H1 (cell line): ENCODE measurements at regions not wholly inside any gene's neighbourhood (a gene's known extent, or its start where the extent isn't known, plus 50 kb on each side); places are given as distances from the start of the nearest gene placed in this dataset.

Experiments used
- CTCF ChIA-PET: fragments of 300-600 bp; sonication (Branson Sonifier 250); formaldehyde crosslinking; loops from one replicate; lab custom pipeline; 2021; ENCODE audit not compliant: partially characterized antibody; lab: Charles Lee
- POLR2A ChIA-PET: fragments of 300-600 bp; sonication (Branson Sonifier 250); formaldehyde crosslinking; loops from one replicate; lab custom pipeline; 2021; ENCODE audit warnings: inconsistent platforms; ENCODE audit not compliant: partially characterized antibody; lab: Charles Lee
- DNase-seq, 2 experiments: peaks; one replicate each; pipeline versions ENCODE4 v3.0.0 to v3.0.0-alpha.2; 2010 to 2022; ENCODE audit warnings: low spot score in 2 of 2, low read depth in 1 of 2, mixed read lengths in 1 of 2
- FAIRE-seq: peaks from 2 replicates; lab custom pipeline; 2011; peaks lifted over from hg19 to GRCh38; lab: Jason Lieb, UNC
- H2AFZ ChIP-seq: 2 replicates; pipeline ENCODE4 v1.8.1; 2012; ENCODE audit warnings: low read length, inconsistent platforms
- H2AK5ac ChIP-seq: 2 replicates; pipeline ENCODE4 v1.6.1; 2013; ENCODE audit warnings: low read depth, low read length
- H2BK120ac ChIP-seq: replicated peaks from 2 replicates; pipeline ENCODE3; 2013; ENCODE audit warnings: low read depth, low read length, inconsistent platforms
- H2BK12ac ChIP-seq: 2 replicates; pipeline ENCODE4 v1.6.1; 2013; ENCODE audit warnings: low read depth, low read length
- H2BK15ac ChIP-seq: 2 replicates; pipeline ENCODE4 v1.6.1; 2013; ENCODE audit warnings: low read length
- H2BK20ac ChIP-seq: 2 replicates; pipeline ENCODE4 v1.6.1; 2013; ENCODE audit warnings: low read length
- H2BK5ac ChIP-seq: 2 replicates; pipeline ENCODE4 v1.6.1; 2013; ENCODE audit warnings: low read depth, low read length
- H3K14ac ChIP-seq: 2 replicates; pipeline ENCODE4 v1.6.1; 2013; ENCODE audit warnings: inconsistent platforms; ENCODE audit not compliant: insufficient read length
- H3K18ac ChIP-seq: 2 replicates; pipeline ENCODE4 v1.6.1; 2013; ENCODE audit warnings: low read length; ENCODE audit errors: extremely low read depth
- H3K23ac ChIP-seq: 2 replicates; pipeline ENCODE4 v1.6.1; 2013; ENCODE audit warnings: inconsistent platforms; ENCODE audit not compliant: insufficient read length
- H3K23me2 ChIP-seq: 2 replicates; pipeline ENCODE4 v1.6.1; 2013; ENCODE audit warnings: low read depth, low read length
- H3K27ac ChIP-seq: 2 replicates; pipeline ENCODE4 v1.6.1; 2011; ENCODE audit warnings: low read depth, low read length, inconsistent platforms
- H3K27me3 ChIP-seq, 4 experiments: replicated peaks in 1 of 4; 1 replicate in 1 of 4; 2 replicates in 3 of 4; pipeline versions ENCODE4 v1.6.1 to v1.8.1; 2011 to 2013; ENCODE audit warnings: low read length in 3 of 4, mild to moderate bottlenecking in 3 of 4, inconsistent platforms in 2 of 4, mixed read lengths in 2 of 4, moderate library complexity in 1 of 4; ENCODE audit not compliant: control insufficient read depth in 3 of 4, insufficient read depth in 3 of 4; ENCODE audit errors: extremely low read depth in 1 of 4
- H3K36me3 ChIP-seq, 4 experiments: 2 replicates each; pipeline versions ENCODE4 v1.6.1 to v1.8.1; 2011 to 2013; ENCODE audit warnings: mild to moderate bottlenecking in 4 of 4, low read length in 3 of 4, moderate library complexity in 2 of 4, control low read depth in 1 of 4, inconsistent platforms in 1 of 4; ENCODE audit not compliant: insufficient read depth in 4 of 4, control insufficient read depth in 2 of 4
- H3K4ac ChIP-seq: replicated peaks from 2 replicates; pipeline ENCODE3; 2013; ENCODE audit warnings: low read length, low read depth, mixed read lengths, inconsistent platforms; ENCODE audit not compliant: insufficient read length
- H3K4me1 ChIP-seq, 4 experiments: replicated peaks in 1 of 4; 1 replicate in 1 of 4; 2 replicates in 3 of 4; pipeline versions ENCODE4 v1.6.1 to v1.8.1; 2011 to 2013; ENCODE audit warnings: low read length in 3 of 4, inconsistent platforms in 2 of 4, mixed read lengths in 1 of 4; ENCODE audit not compliant: insufficient read depth in 4 of 4, control insufficient read depth in 3 of 4
- H3K4me2 ChIP-seq, 2 experiments: 2 replicates each; pipeline versions ENCODE4 v1.6.1 to v1.8.1; 2011 to 2013; ENCODE audit warnings: low read depth in 2 of 2, low read length in 2 of 2, control low read depth in 1 of 2, inconsistent platforms in 1 of 2, mild to moderate bottlenecking in 1 of 2; ENCODE audit not compliant: insufficient read depth in 1 of 2
- H3K4me3 ChIP-seq, 4 experiments: fragments of 200-600, 300-600 bp in 1 of 4; sonication (generic), shearing (Covaris generic), sonication (Bioruptor Twin) in 1 of 4; 2 replicates each; pipeline versions ENCODE4 v1.5.1 to v1.8.1; 2011 to 2016; ENCODE audit warnings: low read length in 4 of 4, low read depth in 3 of 4, control low read depth in 2 of 4, inconsistent platforms in 2 of 4, mild to moderate bottlenecking in 2 of 4, mixed read lengths in 1 of 4, moderate library complexity in 1 of 4; ENCODE audit not compliant: insufficient read depth in 2 of 4; ENCODE audit errors: extremely low read depth in 1 of 4
- H3K56ac ChIP-seq: replicated peaks from 2 replicates; pipeline ENCODE3; 2013; ENCODE audit warnings: low read depth, mild to moderate bottlenecking, mixed read lengths, low read length, inconsistent platforms; ENCODE audit not compliant: insufficient read length
- H3K79me1 ChIP-seq: 2 replicates; pipeline ENCODE4 v1.6.1; 2013; ENCODE audit warnings: low read depth, low read length, control low read depth
- H3K79me2 ChIP-seq, 2 experiments: 2 replicates each; pipeline versions ENCODE4 v1.6.1 to v1.8.1; 2012 to 2013; ENCODE audit warnings: low read length in 2 of 2, mild to moderate bottlenecking in 2 of 2, inconsistent platforms in 1 of 2; ENCODE audit not compliant: insufficient read depth in 2 of 2, control insufficient read depth in 1 of 2
- H3K9ac ChIP-seq, 4 experiments: replicated peaks in 1 of 4; 1 replicate in 1 of 4; 2 replicates in 3 of 4; pipeline versions ENCODE4 v1.6.1 to v1.8.1; 2011 to 2013; ENCODE audit warnings: low read depth in 3 of 4, low read length in 3 of 4, control low read depth in 2 of 4, mild to moderate bottlenecking in 2 of 4, moderate library complexity in 2 of 4, inconsistent platforms in 1 of 4; ENCODE audit errors: extremely low read depth in 1 of 4
- H3K9me3 ChIP-seq, 2 experiments: 2 replicates each; pipeline versions ENCODE4 v1.6.1 to v1.8.1; 2012 to 2013; ENCODE audit warnings: mild to moderate bottlenecking in 2 of 2, moderate library complexity in 2 of 2, control low read depth in 1 of 2, inconsistent platforms in 1 of 2, low read depth in 1 of 2, low read length in 1 of 2, mixed read lengths in 1 of 2; ENCODE audit not compliant: insufficient read depth in 2 of 2
- H4K20me1 ChIP-seq, 2 experiments: replicated peaks in 1 of 2; 2 replicates each; pipeline versions ENCODE3 to v1.8.1; 2011 to 2013; ENCODE audit warnings: inconsistent platforms in 2 of 2, low read length in 2 of 2, mild to moderate bottlenecking in 1 of 2; ENCODE audit not compliant: insufficient read depth in 2 of 2, control insufficient read depth in 1 of 2
- H4K5ac ChIP-seq: 2 replicates; pipeline ENCODE4 v1.6.1; 2013; ENCODE audit warnings: low read length, low read depth, mixed read lengths, inconsistent platforms; ENCODE audit not compliant: insufficient read length
- H4K8ac ChIP-seq: 2 replicates; pipeline ENCODE4 v1.8.0; 2013; ENCODE audit warnings: mild to moderate bottlenecking, moderate library complexity, low read length, inconsistent platforms; ENCODE audit not compliant: insufficient read depth; ENCODE audit errors: extremely low read depth
- H4K91ac ChIP-seq: replicated peaks from 2 replicates; pipeline ENCODE3; 2013; ENCODE audit warnings: low read length, mixed read lengths, inconsistent platforms; ENCODE audit not compliant: insufficient read length
- BACH1 ChIP-seq: IDR thresholded peaks from 2 replicates; pipeline ENCODE4 v1.6.1; 2012; ENCODE audit warnings: low read length, improper control_type of control experiment
- CREB1 ChIP-seq: IDR thresholded peaks from 2 replicates; pipeline ENCODE4 v1.6.1; 2012; ENCODE audit warnings: inconsistent platforms
- GTF2F1 ChIP-seq: IDR thresholded peaks from 2 replicates; pipeline ENCODE4 v1.6.1; 2012; ENCODE audit warnings: low read depth, low read length, improper control_type of control experiment, borderline replicate concordance
- HDAC6 ChIP-seq: IDR thresholded peaks from one replicate; pipeline ENCODE4 v1.7.1; 2012; ENCODE audit warnings: low read depth, mild to moderate bottlenecking, inconsistent platforms, low read length, moderate library complexity
- JUN ChIP-seq: IDR thresholded peaks from 2 replicates; pipeline ENCODE4 v1.6.1; 2011; ENCODE audit warnings: low read depth, mild to moderate bottlenecking, improper control_type of control experiment, low read length
- NANOG ChIP-seq: IDR thresholded peaks from 2 replicates; pipeline ENCODE4 v1.6.1; 2011; ENCODE audit warnings: low read length, low read depth, mild to moderate bottlenecking, inconsistent platforms; ENCODE audit not compliant: insufficient read depth, poor library complexity, severe bottlenecking
- POU5F1 ChIP-seq: IDR thresholded peaks from 2 replicates; pipeline ENCODE4 v1.6.1; 2011; ENCODE audit warnings: low read depth, mild to moderate bottlenecking, low read length, moderate library complexity
- SUZ12 ChIP-seq: fragments of 200-600 bp; sonication (generic); IDR thresholded peaks from 2 replicates; pipeline ENCODE4 v1.6.1; 2012; ENCODE audit warnings: mild to moderate bottlenecking, inconsistent platforms, low read length, moderate library complexity, mixed read lengths
- TBP ChIP-seq: IDR thresholded peaks from 2 replicates; pipeline ENCODE4 v1.6.1; 2011; ENCODE audit warnings: low read depth, low read length, improper control_type of control experiment
- TCF12 ChIP-seq: IDR thresholded peaks from 2 replicates; pipeline ENCODE4 v1.6.1; 2011; ENCODE audit warnings: low read depth, mild to moderate bottlenecking, low read length
- TEAD4 ChIP-seq: IDR thresholded peaks from 2 replicates; pipeline ENCODE4 v1.6.1; 2012; ENCODE audit warnings: low read depth, low read length, inconsistent platforms, mixed read lengths
- TF ChIP-seq, protein P1 (sequence below): IDR thresholded peaks from 2 replicates; pipeline ENCODE4 v1.6.1; 2012; ENCODE audit warnings: low read length, inconsistent platforms

DNA sequence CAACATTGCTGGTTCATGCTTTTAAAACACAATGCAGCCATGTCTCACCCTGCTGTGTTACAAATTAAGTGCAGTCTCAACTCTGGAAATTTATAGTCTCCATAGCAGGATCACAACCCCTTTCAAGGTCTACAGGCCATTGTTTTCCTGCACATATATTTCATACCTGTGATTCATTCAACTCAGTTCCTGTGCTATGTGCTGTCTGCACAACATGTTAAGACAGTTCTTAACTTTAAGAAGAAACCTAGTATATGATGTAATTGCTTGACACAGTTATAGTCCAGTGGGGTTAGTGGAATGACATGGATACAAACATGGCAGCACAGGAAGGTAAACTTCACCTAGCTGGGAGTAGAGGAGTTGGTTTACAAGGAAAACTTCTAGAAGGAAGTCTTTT, 106.4 kb downstream of the IFI44 start:
- Histone ChIP-seq H3K79me1 (no peaks in the 10 kb centered on the region), H4K91ac (no peak overlapping the region), H2BK12ac (no peak overlapping the region), H3K9me3 (no peaks in the 10 kb centered on the region; a peak in 1 of 4 replicates), H2BK120ac (no peak overlapping the region), H2AK5ac (no peak overlapping the region), H2BK15ac (no peak overlapping the region), H2BK20ac (no peak overlapping the region), H3K4ac (no peak overlapping the region), H3K23ac (no peak overlapping the region), H3K56ac (no peak overlapping the region), H3K4me2 (no peak overlapping the region), H4K20me1 (no peaks in the 10 kb centered on the region), H3K27me3 (no peaks in the 10 kb centered on the region), H4K8ac (no peak overlapping the region), H3K4me3 (no peak overlapping the region), H3K36me3 (no peaks in the 10 kb centered on the region), H2BK5ac (no peak overlapping the region), H3K9ac (no peak overlapping the region), H3K14ac (no peak overlapping the region), H3K23me2 (no peaks in the 10 kb centered on the region), H3K27ac (no peak overlapping the region), H4K5ac (no peak overlapping the region), H3K4me1 (no peaks in the 10 kb centered on the region), H3K18ac (no peak overlapping the region), H3K79me2 (no peaks in the 10 kb centered on the region)
- FAIRE-seq (no peak), DNase-seq (no peak)
- ChIA-PET POLR2A (no interaction called here), CTCF (no interaction called here)
- TF ChIP-seq BACH1 (no peak), TEAD4 (no peak), GTF2F1 (no peak), TCF12 (no peak), CREB1 (no peak), POU5F1 (no peak), JUN (no peak), SUZ12 (no peak), NANOG (no peak), TBP (no peak), HDAC6 (no peak)
- TF ChIP-seq, protein P1, sequence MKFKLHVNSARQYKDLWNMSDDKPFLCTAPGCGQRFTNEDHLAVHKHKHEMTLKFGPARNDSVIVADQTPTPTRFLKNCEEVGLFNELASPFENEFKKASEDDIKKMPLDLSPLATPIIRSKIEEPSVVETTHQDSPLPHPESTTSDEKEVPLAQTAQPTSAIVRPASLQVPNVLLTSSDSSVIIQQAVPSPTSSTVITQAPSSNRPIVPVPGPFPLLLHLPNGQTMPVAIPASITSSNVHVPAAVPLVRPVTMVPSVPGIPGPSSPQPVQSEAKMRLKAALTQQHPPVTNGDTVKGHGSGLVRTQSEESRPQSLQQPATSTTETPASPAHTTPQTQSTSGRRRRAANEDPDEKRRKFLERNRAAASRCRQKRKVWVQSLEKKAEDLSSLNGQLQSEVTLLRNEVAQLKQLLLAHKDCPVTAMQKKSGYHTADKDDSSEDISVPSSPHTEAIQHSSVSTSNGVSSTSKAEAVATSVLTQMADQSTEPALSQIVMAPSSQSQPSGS: no peak
- TF ChIP-seq, all 59 proteins: peak for 0
- no peak overlapping the region for H2AFZ ChIP-seq
